Activated CD8-positive, alpha-beta memory T cell treated with anti-CD3 and anti-CD28 coated beads, Interleukin-2, amount 50 U/mL, for 48 hours (primary cell): ENCODE measurements at regions not wholly inside any gene's neighbourhood (a gene's known extent, or its start where the extent isn't known, plus 50 kb on each side); places are given as distances from the start of the nearest gene placed in this dataset.

Source experiments
- DNase-seq: peaks from one replicate; pipeline ENCODE4 v3.0.0-alpha.2; 2020

DNA sequence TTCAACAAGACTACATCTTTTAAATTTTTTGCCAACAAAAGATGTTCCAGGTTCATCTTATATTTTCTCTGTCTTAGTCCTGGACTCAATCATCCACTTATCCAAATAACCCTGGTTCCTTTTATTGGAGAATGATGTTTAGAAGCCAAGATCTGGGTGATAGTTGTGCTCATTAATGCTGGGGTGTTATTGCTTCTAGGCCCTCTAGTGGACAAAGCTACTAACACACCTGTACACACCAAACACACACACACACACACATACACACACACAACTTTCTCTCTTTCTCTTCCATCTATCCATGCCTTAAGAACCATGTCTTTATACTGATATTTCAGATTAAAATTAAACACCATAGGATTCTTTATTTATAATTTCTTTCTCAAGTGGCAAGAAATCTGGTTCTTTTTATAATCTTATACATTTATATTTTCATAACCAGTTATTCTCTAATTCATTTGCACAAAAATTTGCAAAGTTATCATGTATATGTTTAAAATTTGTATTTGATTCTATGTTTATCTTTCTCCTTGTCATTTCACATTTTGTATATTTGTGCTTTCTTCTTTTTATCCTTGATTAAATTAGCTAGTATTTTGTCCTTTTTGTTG, 179.1 kb upstream of the SMIM23 start:
- DNase-seq, result no peak

- no peak for DNase-seq
Measured at GRCh38 chr5:171607863-171608262, 177.8 kb upstream of the SMIM23 start.

GRCh38 chr5:171609806-171610452, 175.7 kb upstream of the SMIM23 start:
- DNase-seq, result no peak

- DNase-seq, result no peak
Measured at GRCh38 chr5:171610686-171611085, 174.9 kb upstream of the SMIM23 start.

DNA sequence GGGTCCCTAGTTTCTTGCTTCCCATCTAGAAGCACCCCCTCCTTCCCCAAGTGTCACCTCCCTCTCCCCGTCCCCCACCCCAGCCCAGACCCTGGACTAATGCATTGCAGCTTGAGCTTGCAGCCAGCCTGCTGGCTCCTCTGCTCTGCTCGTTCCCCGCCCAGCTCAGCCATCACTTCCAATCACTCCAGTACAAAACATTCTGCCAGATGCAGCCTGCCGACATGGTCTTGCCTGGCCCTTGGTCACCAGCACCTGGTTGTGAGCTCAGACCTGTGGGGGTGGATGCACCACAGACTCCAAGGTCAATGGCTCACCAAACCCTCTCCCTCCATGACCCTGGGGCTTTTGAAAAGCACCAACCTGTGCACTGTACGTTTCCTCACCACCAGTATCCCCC, 172.9 kb upstream of the SMIM23 start:
- DNase-seq, result no peak

DNA sequence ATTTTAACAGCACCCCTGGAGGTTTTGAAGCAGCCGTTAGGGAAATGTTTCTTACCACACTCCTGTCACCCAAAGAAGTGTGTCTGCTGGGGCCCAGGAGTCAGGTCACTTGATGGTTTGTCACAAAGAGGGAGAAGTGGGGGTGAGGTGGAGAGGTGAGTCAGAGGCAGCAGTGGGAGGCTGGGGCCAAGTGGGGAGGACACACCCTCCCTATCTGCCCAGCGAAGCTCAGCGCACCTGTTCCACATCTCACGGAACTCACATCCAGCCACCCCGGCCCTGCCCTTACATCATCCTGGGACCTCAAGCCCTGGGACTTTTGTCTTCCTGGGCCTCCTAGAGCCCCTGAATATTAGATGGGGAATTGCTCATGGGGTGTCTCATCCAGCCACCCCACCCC, 171.1 kb upstream of the SMIM23 start:
- DNase-seq, result no peak

DNA sequence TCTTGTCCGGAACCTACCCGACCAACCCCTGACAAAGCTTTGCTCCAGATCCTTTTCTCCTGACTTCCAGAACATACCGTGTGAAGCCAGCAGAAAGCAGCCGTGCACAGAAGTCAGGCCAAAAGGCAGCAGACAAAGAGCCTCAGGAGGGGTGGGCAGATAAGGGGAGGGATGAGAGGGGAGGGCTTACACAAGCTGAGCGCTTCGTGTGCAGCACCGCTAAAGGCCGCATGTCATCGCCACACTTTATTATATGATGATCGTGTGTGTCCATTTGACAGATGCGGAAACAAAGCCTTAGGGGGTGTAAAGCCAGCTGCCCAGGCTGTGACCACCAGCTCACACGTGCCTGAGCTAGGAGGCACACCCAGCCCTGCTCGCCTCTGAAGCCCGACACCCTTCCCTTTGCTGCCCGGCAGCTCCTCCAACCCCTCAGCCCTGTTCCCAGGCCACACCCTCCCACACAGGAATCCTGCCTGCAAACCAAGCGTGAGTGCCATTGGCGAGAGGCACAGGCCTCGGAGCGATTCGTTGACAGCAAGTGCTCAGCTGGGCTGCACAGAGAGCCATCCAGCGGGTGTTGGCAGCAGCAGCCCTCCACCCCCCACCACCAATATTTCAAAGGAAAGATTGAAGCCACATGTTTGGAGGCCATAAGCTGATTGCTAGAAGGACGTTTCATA, 170.5 kb upstream of the SMIM23 start:
- no peak for DNase-seq

- no peak for DNase-seq
Measured at GRCh38 chr5:171615705-171616640, 169.6 kb upstream of the SMIM23 start.

DNA sequence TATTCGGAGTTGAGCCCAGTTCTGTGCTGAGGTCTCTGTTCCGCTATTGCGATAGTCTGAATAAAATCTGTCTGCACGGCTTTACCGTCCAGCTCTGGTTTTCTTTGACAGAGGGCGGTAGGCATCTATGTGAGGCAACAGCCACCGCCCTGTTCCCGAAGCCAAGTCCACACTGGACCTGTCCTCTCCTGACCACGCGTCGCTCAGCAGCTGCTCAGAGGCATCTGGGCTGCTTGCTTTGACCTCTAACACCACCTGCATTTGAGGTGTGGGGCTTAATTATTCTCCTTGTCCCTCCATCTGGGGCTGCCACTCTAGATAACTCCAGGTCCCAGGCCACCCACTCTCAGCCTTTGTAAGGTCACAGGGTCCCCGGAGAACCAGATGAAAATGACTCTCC, 168.4 kb upstream of the SMIM23 start:
- no peak for DNase-seq

DNA sequence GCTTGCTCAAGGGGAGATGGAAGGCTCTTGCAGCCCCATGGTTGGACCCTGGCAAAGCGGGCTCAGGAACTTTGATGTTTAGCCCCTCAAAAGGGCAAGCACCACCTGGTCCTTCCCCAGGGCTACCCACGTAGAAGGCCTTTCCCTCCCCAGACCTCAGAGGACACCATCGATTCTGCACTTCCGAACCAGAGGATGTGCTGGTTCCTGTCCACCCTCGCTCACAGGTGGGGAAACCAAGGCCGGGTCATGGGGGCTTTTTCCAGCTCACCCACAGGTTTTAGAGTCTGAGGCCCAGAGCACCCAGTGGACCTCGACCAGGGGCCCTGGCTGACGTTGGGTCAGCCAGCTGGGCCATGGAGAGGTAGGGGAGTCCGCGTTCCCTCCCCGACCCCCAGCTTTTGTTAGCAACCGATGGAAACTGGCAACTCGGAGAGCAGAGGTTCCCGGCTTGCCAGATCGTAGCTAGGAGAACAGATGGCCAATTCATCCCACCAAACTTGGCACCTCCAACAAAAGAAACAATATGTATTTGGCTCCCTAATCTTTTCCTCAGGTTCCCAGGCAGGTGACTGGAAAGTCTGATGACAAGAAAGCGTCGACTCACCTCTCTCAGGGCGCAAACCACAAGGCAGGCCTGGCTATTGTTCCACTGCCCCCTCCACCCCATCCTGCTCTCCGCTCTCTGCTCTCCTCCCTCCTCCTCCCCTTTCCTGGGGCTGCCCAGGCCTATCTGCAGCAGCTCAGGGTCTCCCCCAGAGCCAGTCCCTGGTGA, 167.6 kb upstream of the SMIM23 start:
- DNase-seq, result no peak

GRCh38 chr5:171619196-171619595, 166.4 kb upstream of the SMIM23 start:
- DNase-seq, result no peak

DNA sequence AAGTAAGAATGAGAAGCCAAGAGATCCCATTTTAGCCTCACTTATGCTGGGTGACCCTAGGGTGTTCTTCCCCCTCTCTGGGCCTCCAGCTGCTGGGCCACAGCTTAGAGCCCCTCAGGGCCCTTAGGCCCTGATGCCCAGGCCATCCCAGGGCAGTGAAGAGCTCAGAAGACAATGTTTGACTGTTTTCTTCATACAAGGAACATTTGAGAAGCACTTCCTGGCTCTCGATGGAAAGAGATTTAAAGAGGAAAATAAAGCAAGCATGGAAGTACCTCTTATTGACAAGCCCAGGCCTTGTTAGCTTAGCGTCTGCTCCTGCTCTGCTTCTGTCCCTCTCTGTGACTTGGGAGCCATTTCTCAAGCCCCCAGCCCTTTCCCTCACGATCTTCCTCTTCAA, 165.9 kb upstream of the SMIM23 start:
- no peak for DNase-seq

GRCh38 chr5:171622010-171622409, 163.6 kb upstream of the SMIM23 start:
- DNase-seq, result no peak

GRCh38 chr5:171623107-171623506, 162.5 kb upstream of the SMIM23 start:
- no peak for DNase-seq

DNA sequence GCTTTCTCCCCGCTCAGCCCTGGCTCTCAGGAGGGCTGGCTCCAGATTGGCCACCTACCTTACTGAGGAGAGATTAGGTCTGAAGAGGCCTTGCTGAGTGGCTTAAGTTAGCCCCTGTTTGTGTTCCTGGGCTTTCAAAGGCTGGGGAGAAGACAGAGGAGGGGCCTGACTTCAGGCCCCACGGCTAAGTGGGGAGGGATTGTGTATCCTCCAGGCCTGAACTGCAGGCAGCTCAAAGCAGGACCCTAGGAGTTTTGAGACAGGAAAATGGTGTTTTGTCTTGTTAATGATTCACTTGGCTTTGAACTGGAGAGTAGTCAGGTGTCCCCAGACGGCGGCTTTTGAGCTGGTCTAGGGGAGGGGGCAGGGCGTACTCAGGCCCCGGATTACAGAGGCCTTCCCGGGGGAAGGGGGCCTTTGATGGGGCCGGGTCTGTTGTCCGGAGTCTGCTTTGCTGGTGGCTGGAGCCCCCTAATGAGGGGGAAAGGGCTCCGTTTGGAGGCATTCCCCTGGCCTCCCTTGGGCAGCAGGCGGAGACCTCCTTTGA, 162.0 kb upstream of the SMIM23 start:
- no peak for DNase-seq

DNA sequence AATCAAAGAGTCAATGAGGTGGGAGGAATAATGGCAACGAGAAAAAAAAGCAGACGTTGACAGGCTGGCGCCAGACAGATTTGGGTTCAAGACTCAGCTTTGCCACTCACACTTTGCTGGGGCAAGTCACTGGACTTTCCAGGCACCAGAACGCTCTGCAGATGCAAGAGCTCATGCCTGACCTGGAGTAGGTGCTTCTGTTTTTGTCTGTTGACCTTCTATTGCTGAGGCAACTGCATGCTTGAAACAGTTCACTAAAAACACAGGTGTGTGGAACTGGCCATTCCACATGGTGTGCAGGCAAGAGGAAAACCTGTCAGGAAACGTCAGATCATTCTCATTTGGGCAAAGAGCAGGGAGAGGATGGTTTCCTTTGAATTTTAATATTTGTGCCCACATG, 161.2 kb upstream of the SMIM23 start:
- DNase-seq, result no peak

GRCh38 chr5:171625646-171626045, 160.0 kb upstream of the SMIM23 start:
- DNase-seq, result no peak

DNA sequence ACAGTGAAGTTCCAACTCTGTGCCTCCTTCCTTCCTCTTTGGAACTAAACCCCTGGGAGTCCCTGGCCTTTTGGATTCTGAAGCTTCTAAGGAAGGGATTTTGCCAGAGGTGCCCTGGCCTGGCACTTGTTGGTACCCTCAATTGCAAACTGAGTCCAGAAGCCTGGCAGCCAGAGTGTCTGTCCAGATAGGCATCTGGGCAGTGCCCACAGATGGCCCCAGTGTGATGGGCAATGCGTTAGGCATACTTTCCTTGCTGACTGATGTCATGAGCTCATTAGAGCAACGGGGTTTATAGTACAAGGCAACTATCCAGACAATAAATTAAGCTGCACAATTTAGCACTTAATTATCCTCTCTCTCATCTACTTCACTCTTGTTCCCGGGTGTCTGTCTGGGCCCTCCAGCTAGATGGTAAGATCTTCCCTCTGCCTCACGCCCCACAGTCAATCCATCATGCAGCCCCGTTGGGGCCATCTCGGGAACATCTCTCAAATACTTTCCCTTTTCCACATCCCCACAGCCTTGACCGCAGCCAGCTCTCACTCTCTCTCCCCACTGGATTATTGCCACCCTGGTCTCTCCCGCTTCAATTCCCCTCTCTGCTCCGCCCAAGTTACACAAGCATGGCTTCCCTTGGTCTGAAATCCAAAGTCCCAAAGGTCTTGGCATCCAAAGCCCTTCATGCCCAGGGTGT, 157.5 kb upstream of the SMIM23 start:
- no peak for DNase-seq

GRCh38 chr5:171628633-171628974, 157.0 kb upstream of the SMIM23 start:
- peak; percentile 7 for DNase-seq

DNA sequence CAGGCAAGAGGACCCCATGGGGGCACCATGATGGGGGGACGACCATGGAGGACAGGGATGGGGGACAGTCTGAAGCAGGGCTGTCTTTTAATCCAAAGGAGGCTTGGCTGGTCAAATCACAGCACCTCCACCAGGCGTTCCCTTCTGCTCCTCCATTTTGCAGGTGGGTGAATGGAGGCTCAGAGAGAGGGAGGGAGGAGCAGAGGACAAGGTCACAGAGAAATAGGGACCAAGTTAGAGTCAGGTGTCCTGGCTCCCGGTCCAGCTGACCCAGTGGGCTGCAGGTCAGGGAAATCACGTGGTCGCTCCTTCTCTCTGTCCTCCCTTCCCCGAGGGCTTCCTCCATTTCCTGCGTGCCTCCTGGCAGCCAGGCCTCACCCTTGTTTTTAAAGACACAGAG, 156.4 kb upstream of the SMIM23 start:
- DNase-seq, result no peak

DNA sequence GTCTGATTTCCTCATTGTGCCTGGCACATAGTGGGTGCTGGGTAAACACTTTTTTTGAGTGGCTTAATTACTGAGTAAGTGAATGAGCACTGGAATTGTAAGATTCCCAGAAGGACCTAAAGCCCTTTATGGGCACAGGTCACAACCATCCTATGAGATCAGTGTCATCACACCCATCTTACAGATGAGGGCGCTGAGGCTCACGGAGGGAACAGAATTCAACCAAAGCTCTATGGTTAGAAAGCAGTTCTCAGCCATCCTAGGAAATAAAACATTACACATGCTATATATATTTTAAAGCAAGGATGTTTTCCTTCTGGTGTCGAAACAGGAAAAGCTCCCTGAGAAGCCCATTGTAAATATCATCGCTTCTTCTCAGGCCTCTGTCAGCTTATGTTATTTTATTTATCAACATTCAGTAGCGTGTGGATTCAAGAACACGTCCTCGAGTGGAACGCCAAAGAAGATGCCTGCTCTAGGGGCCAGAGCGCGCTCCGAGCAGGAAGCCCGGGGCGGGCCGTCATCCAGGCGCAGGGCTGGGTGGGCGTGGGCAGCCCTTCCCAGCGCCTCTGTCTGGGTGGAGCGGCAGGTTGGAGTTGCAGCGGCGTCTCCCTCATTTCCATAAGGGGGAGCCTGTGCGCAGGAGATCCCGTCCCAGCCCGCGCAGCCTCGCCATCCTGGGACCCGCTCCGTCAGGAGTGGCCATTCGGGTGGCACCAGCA, 155.8 kb upstream of the SMIM23 start:
- DNase-seq, result peak; percentile 56
